ENCODE measurements at regions not wholly inside any gene's neighbourhood (a gene's known extent, or its start where the extent isn't known, plus 50 kb on each side); places are given as distances from the start of the nearest gene placed in this dataset.
"Not testable (repeated sequence)": the region's sequence is repeated elsewhere in the genome, so short reads cannot be mapped to it uniquely, and the experiment has no call there.

DNA sequence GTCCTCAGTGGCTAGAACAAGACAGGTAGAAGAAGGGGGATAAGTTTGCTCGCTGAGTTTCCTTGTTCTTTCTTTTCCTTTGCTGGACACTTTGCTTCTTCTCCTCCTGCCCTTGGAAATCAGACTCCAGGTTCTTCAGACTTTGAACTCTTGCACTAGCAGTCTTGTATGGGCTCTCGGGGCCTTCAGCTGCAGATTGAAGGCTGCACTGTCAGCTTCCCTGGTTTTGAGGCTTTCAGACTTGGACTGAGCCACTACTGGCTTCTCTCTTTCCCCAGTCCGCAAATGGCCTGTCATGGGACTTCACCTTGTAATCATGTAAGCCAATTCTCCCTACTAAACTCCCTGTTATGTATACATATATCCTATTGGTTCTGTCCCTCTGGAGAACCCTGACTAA is 379.8 kb downstream of the NDFIP2 start:
- TF ChIP-seq, protein P1, sequence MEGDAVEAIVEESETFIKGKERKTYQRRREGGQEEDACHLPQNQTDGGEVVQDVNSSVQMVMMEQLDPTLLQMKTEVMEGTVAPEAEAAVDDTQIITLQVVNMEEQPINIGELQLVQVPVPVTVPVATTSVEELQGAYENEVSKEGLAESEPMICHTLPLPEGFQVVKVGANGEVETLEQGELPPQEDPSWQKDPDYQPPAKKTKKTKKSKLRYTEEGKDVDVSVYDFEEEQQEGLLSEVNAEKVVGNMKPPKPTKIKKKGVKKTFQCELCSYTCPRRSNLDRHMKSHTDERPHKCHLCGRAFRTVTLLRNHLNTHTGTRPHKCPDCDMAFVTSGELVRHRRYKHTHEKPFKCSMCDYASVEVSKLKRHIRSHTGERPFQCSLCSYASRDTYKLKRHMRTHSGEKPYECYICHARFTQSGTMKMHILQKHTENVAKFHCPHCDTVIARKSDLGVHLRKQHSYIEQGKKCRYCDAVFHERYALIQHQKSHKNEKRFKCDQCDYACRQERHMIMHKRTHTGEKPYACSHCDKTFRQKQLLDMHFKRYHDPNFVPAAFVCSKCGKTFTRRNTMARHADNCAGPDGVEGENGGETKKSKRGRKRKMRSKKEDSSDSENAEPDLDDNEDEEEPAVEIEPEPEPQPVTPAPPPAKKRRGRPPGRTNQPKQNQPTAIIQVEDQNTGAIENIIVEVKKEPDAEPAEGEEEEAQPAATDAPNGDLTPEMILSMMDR (conservative IDR thresholded peaks at IDR 0.05) = no peak
- H3K27ac ChIP-seq = no peak overlapping the region

DNA sequence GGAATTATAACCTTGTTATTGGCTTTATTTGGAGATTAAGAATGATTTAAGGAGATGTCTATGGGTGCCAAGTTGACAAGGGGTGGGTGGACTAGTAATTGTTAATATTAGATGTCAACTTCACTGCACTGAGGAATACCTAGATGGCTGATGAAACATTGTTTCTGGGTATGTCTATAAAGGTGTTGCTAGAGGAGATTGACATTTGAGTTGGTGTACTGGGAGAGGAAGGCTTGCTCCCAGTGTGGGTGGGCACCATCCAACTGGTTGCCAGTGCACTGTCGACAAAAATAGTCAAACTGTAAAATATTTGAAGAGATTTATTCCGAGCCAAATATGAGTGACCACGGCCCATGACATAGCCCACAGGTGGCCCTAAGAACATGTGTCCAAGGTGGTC is 378.8 kb downstream of the NDFIP2 start:
- no peak overlapping the region for H3K27ac ChIP-seq
- TF ChIP-seq, protein P1 (conservative IDR thresholded peaks at IDR 0.05) = no peak

DNA sequence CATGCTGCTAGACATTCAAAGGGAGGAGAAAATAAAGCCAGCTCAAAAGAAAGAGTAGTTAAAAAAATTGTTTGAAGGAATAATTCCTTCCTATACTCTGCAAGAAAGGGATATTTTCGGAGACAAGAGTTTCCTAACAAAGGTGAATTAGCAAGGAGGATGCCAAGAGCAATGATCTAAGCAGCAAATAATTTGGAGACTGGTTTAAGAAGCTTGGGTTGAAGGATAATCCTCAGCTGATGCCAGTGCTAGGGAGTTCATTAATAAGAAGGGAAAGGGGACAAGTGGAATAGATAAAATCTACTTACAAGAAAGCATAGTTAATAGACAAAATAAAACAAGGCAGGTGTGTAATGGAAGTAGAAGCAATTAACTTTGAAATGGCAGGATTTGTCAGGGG is 372.3 kb downstream of the NDFIP2 start:
- no peak overlapping the region for H3K27ac ChIP-seq
- TF ChIP-seq, protein P1 (conservative IDR thresholded peaks at IDR 0.05) = no peak

DNA sequence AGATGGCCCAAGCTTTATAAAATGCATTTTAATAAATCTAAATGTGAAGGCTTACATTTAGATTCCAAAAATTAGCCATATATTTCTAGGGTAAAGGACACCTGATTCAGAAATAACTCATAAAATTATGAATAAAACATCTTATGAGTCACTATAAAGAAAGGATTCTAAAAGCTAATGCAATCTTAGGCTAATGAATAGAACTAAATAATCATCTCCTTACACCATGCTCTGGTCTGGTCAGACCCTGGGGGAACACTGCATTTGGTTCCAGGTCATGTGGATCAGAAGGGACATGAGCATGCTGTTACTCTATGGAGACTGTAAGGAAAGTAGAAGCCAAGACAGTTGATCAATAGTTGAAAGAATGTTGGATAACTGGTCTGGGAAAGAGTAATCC is 370.4 kb downstream of the NDFIP2 start:
- no peak overlapping the region for H3K27ac ChIP-seq
- TF ChIP-seq, protein P1 (conservative IDR thresholded peaks at IDR 0.05) = no peak

DNA sequence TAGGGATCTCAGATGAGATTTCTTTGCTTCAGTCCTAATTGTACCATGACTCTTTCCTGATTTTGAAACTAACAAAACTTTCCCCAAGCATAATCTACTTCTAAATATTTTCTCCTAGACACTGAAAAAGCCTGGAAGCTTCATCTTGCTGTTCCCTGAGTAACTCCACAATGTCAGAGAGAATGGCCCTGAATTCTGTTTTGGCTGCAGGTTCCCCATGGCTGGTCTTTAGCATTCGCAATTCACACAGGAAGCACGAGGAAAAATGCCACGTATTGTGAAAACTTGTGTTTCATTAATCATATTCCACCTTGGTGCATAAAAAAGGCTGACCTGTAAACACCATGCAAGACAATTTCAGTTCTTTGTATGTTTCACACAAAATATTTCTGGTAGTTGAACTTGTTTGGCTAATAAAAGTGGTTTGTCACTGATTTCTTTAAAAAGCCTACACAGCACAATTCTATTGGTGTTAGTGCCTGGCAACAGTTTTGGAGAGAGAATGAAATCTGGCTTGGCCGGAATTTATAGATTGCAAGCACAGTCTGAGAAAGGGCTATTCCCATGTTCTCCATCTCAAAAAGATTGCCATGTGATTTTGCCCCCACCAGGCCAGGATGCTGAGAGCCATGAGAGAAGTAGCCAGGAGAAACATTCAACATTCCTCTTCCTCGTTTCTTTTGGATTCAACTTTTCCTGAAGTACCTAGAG is 367.1 kb downstream of the NDFIP2 start:
- TF ChIP-seq, protein P1 (conservative IDR thresholded peaks at IDR 0.05) = no peak
- no peak overlapping the region for H3K27ac ChIP-seq

DNA sequence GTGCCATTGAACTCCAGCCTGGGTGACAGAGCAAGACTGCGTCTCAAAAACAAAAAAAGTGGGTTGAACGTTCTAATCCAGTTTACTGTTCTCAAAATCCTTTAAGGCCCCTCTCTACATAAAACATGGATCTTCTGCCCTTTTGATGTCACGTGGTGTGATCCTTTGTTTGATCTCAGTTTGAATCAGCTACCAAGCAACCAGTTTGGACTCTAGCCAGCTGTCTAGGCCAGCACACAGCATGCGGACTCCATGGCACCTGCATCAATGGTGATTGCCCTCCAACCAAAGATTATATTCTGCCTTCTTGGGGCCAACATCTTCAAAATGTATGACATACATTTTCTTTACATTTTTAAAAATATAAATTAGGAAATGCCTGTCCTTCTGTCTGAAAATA is 365.4 kb downstream of the NDFIP2 start:
- TF ChIP-seq, protein P1 (conservative IDR thresholded peaks at IDR 0.05) = no peak
- no peak overlapping the region for H3K27ac ChIP-seq

DNA sequence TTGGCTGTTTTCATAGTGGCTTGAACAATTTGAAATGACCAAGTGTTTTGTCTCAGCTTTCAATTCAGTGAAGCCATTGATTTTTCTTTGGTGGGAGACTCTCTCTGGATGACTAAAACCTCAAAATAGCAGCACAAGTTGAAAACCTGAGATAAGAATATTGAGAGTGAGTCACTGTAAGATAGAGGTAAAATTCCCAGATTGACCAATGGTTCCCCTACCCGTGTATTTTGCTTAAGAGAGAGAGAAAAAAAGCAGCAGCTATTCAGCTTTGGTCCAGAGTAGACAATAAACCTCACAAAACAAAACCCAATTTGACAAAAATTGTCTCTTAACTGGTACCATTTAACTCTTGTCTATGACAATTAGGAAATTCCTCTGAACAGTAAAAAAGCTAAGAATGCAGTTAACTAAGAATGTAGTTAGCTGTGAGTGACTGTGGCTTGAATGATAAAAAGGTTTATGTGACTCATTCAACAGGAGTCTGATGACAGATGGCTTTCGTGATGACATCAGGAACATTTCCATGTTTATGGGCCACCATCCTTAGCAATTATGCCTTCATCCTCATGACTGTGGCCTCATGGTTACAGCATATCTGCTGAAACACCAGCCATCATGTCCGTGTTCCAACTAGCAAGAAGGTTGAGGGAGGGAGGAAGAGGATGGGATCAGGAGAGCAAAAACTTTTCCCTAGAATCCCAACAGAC is 356.9 kb downstream of the NDFIP2 start:
- no peak overlapping the region for H3K27ac ChIP-seq
- TF ChIP-seq, protein P1 (conservative IDR thresholded peaks at IDR 0.05) = no peak

- not testable (repeated sequence) for H3K27ac ChIP-seq
Measured at GRCh38 chr13:79836121-79836520, 355.2 kb downstream of the NDFIP2 start.
